ENCODE measurements at regions not wholly inside any gene's neighbourhood (a gene's known extent, or its start where the extent isn't known, plus 50 kb on each side); places are given as distances from the start of the nearest gene placed in this dataset.
"Not testable (repeated sequence)": the region's sequence is repeated elsewhere in the genome, so short reads cannot be mapped to it uniquely, and the experiment has no call there.

DNA sequence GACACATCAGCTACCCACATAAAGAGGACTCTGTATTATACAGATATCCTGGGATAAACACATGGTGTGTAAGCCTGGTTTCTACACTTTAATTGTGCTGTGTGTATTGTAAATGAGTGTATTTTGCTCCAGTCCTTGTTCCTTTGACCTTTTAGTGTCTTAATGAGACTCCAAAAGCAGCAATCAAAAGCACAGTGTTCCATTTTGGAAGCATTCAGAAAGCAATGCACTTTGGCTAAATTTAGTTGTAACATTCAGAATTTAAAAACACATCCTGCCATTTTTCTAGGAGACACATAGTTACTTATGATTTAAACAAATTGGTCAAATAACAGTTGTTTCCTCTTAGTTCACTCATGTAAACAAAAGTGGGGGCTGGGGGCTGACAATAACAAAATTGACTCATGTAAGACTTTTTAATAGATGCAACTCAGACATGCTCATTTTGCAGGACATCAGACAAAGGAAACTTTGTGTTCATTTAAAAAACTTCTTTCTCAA lies 122.2 kb downstream of the GPR37 start:
- no peak overlapping the region for H3K27ac ChIP-seq
- TF ChIP-seq, protein P1, sequence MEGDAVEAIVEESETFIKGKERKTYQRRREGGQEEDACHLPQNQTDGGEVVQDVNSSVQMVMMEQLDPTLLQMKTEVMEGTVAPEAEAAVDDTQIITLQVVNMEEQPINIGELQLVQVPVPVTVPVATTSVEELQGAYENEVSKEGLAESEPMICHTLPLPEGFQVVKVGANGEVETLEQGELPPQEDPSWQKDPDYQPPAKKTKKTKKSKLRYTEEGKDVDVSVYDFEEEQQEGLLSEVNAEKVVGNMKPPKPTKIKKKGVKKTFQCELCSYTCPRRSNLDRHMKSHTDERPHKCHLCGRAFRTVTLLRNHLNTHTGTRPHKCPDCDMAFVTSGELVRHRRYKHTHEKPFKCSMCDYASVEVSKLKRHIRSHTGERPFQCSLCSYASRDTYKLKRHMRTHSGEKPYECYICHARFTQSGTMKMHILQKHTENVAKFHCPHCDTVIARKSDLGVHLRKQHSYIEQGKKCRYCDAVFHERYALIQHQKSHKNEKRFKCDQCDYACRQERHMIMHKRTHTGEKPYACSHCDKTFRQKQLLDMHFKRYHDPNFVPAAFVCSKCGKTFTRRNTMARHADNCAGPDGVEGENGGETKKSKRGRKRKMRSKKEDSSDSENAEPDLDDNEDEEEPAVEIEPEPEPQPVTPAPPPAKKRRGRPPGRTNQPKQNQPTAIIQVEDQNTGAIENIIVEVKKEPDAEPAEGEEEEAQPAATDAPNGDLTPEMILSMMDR (conservative IDR thresholded peaks at IDR 0.05): no peak

DNA sequence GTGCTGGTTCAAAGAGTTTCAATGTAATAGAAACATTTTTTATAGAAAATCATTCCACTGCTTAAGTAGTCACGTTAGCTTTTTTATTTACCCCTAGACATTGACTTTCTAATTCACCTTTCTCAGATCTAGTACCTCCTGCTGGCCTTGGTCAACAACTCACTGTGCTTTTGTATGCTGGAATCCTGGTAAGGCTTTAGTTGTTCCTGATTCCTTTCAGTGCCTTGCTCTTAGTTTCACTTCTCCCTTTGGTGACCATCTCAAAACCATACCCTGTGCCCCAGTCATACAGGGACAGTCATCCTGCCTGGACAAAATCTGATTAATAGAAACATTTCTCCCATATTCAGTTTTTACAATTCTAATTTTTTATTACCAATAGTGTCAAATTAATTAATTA lies 130.2 kb downstream of the GPR37 start:
- TF ChIP-seq, protein P1 (conservative IDR thresholded peaks at IDR 0.05): no peak
- no peak overlapping the region for H3K27ac ChIP-seq

DNA sequence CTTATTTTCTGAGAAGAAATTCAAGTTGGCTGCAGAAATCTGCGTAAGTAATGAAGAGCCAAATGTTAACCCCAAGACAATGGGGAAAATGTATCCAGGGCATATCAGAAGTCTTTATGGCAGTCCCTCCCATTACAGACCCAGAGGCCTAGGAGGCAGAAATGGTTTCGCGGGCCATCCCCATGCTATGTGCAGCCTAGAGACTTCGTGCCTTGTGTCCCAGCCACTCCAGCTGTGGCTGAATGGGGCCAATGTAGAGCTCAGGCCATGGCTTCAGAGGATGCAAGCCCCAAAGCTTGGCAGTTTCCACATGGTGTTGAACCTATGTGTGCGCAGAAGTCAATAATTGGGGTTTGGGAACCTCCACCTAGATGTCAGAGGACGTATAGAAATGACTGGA lies 131.9 kb downstream of the GPR37 start:
- TF ChIP-seq, protein P1 (conservative IDR thresholded peaks at IDR 0.05): no peak
- no peak overlapping the region for H3K27ac ChIP-seq

DNA sequence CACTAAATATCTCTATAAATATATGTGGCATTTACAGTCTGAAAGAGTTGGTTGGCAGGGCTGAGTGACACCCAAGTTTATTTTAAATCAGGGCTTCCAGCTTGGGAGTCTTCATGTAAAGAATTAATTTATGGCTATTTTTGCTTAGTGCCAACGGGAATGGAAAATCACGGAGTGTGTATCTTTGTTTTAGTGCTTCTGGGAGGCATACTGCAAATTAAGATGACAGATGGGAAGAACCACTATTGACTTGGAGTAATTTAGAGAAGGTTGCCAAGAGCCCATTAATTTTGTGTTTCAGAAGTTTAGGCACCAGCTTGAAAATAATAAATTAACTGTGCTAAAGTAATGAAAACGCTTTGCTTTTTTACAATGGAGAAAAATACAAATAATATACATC lies 135.2 kb downstream of the GPR37 start:
- TF ChIP-seq, protein P1 (conservative IDR thresholded peaks at IDR 0.05): no peak
- H3K27ac ChIP-seq: no peak overlapping the region

- H3K27ac ChIP-seq: no peak overlapping the region
- TF ChIP-seq, protein P1 (conservative IDR thresholded peaks at IDR 0.05): no peak
Measured at GRCh38 chr7:124618871-124619270, 146.7 kb downstream of the GPR37 start.

DNA sequence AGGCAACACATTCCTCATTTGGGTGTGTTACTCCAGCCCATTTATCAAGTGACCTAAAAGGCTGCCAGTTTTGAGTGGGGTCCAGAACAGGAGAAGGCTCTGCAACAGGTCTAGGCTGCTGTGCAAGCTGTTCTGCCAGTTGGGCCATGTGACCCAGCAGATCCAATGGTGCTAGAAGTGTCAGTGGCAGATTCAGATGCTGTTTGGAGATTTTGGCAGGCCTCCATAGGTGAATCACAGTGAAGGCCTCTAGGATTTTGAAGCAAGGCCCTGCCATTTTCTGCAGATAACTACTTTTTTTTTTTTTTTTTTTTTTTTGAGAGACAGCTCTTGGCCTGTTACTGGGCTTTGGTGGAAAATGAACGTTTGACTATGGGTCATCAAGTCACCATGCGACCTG lies 147.5 kb downstream of the GPR37 start:
- H3K27ac ChIP-seq: not testable (repeated sequence)

DNA sequence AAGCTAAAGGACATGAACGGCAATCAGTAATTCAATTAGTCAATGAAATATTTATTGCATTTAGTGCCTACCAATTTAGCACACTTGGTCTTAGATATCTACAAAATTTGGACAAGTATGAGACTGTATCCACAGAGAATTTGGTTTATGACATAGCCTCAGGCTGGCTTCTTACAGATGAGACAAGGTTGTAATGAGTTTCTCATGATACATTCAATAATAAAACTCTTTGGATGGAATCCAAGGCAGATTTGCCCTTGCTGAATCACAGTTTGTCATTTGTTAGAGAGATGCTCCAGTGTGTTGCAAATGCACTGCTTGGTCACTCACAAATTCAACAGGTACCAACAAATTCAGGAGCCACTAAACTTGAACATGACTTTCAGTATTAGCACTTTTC lies 162.5 kb downstream of the GPR37 start:
- no peak overlapping the region for H3K27ac ChIP-seq

DNA sequence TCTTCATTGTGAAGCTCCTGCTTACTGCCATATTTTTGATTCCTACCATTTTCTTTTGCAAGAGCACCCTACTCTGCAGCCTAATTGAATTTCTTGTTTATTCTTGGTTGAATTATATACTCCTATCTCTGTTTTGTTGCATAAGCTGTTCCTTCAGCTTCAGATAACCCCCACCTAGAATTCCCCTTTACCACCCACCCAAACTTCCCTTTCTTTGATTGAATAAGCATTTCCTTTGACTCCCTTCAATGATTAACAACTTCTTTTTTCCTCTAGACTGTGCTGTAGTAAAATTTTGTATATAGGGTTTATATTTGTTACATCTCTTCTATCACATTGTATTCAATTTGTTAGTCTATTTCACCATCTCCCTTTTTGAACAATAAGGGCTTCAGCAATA lies 168.1 kb downstream of the GPR37 start:
- TF ChIP-seq, protein P1 (conservative IDR thresholded peaks at IDR 0.05): no peak

More for the DNA sequence above, 162.5 kb downstream of the GPR37 start:
- TF ChIP-seq, protein P1 (conservative IDR thresholded peaks at IDR 0.05): no peak

More for the DNA sequence above, 168.1 kb downstream of the GPR37 start:
- no peak overlapping the region for H3K27ac ChIP-seq
